HepG2 (cell line): ENCODE measurements at regions not wholly inside any gene's neighbourhood (a gene's known extent, or its start where the extent isn't known, plus 50 kb on each side); places are given as distances from the start of the nearest gene placed in this dataset.
"Not testable (repeated sequence)": the region's sequence is repeated elsewhere in the genome, so short reads cannot be mapped to it uniquely, and the experiment has no call there.

Source experiments
- ATAC-seq: fragments of 200-7000 bp; cut with Tn5 transposase; 3 replicates; pipeline ENCODE4 v1.9.1; 2020; ENCODE audit warnings: mild to moderate bottlenecking, moderate library complexity
- BruUV-seq: library from RNA; stranded (reverse); fragments of 400-500 nt; replicated peaks from 2 replicates; lab custom pipeline; 2021; lab: Mats Ljungman, UMichigan
- CTCF ChIA-PET: fragments of 300-600 bp; formaldehyde crosslinking; extraction: SDS; loops from one replicate; lab custom pipeline; 2021; ENCODE audit warnings: low total read pairs, inconsistent platforms, low intra/inter-chr PET ratio; lab: Yijun Ruan, JAX
- POLR2A ChIA-PET: fragments of 350-600 bp; sonication (Branson Sonifier 250); formaldehyde crosslinking; loops from one replicate; lab custom pipeline; 2020; ENCODE audit warnings: antibody characterized with exemption, inconsistent platforms; lab: Yijun Ruan, JAX
- DNase-seq: peaks from one replicate; pipeline ENCODE4 v3.0.0-alpha.2; 2015; ENCODE audit warnings: low spot score
- FAIRE-seq: peaks from 3 replicates; lab custom pipeline; 2011; peaks lifted over from hg19 to GRCh38; lab: Jason Lieb, UNC
- H2AFZ ChIP-seq: one replicate; pipeline ENCODE4 v1.6.1; 2011; ENCODE audit warnings: low read length, inconsistent platforms
- H3K27ac ChIP-seq: fragments of 300-600 bp; 3 replicates; pipeline ENCODE4 v1.8.0; 2011; ENCODE audit warnings: mixed run types, mild to moderate bottlenecking, mixed read lengths, low read length, inconsistent platforms; ENCODE audit not compliant: insufficient read depth; ENCODE audit errors: extremely low read length
- H3K27me3 ChIP-seq, 2 experiments: fragments of 200-600 bp in 1 of 2; 2 replicates in 1 of 2; 3 replicates in 1 of 2; pipeline versions ENCODE4 v1.6.0 to v1.8.0; 2011; ENCODE audit warnings: low read length in 2 of 2, mild to moderate bottlenecking in 2 of 2, moderate library complexity in 2 of 2, inconsistent platforms in 1 of 2; ENCODE audit not compliant: insufficient read depth in 2 of 2, control insufficient read depth in 1 of 2
- H3K36me3 ChIP-seq, 2 experiments: fragments of 200-600 bp in 1 of 2; replicated peaks in 1 of 2; 2 replicates in 1 of 2; 3 replicates in 1 of 2; pipeline versions ENCODE4 v1.5.1 to v1.8.0; 2011; ENCODE audit warnings: low read length in 2 of 2, inconsistent platforms in 1 of 2; ENCODE audit not compliant: insufficient read depth in 2 of 2, control insufficient read depth in 1 of 2
- H3K4me1 ChIP-seq: 2 replicates; pipeline ENCODE4 v1.5.1; 2012; ENCODE audit warnings: low read length, inconsistent platforms; ENCODE audit not compliant: insufficient read depth
- H3K4me2 ChIP-seq: 2 replicates; pipeline ENCODE4 v1.6.0; 2011; ENCODE audit warnings: low read depth, low read length, inconsistent platforms
- H3K4me3 ChIP-seq, 3 experiments: fragments of 200-600 bp in 1 of 3; sonication (generic), shearing (Covaris generic) in 1 of 3; replicated peaks in 1 of 3; 2 replicates each; pipeline ENCODE4 v1.5.1; 2011 to 2016; ENCODE audit warnings: low read length in 3 of 3, inconsistent platforms in 2 of 3, low read depth in 2 of 3, mild to moderate bottlenecking in 2 of 3, control low read depth in 1 of 3, mixed read lengths in 1 of 3; ENCODE audit not compliant: insufficient read depth in 1 of 3
- H3K79me2 ChIP-seq: one replicate; pipeline ENCODE4 v1.6.1; 2011; ENCODE audit warnings: low read length, inconsistent platforms; ENCODE audit not compliant: insufficient read depth
- H3K9ac ChIP-seq: 2 replicates; pipeline ENCODE4 v1.6.0; 2011; ENCODE audit warnings: mild to moderate bottlenecking, low read depth, low read length, inconsistent platforms; ENCODE audit not compliant: insufficient read depth
- H3K9me3 ChIP-seq: 2 replicates; pipeline ENCODE4 v1.5.1; 2012; ENCODE audit warnings: mild to moderate bottlenecking, low read length
- H4K20me1 ChIP-seq: 2 replicates; pipeline ENCODE4 v1.6.0; 2011; ENCODE audit warnings: inconsistent platforms, mild to moderate bottlenecking, low read length, moderate library complexity; ENCODE audit not compliant: insufficient read depth
- EZH2 ChIP-seq: conservative IDR thresholded peaks from 2 replicates; pipeline ENCODE4 v1.6.1; 2012; ENCODE audit warnings: mild to moderate bottlenecking, low read depth, low read length, moderate library complexity
- NR2F1 ChIP-seq, 2 experiments: fragments of 450-650 bp in 1 of 2; formaldehyde crosslinking in 1 of 2; IDR thresholded peaks; 2 replicates each; pipeline versions ENCODE4 v1.5.0 to v1.6.1; 2016 to 2020; ENCODE audit warnings: mild to moderate bottlenecking in 1 of 2, missing compliant biosample characterization in 1 of 2, missing genetic modification reagents in 1 of 2, moderate library complexity in 1 of 2
- THYN1 ChIP-seq: sonication (generic); formaldehyde crosslinking; IDR thresholded peaks from 2 replicates; pipeline ENCODE4 v1.8.1; 2023; ENCODE audit warnings: low read depth, mild to moderate bottlenecking, moderate library complexity, missing genetic modification reagents, borderline replicate concordance
- TP53 ChIP-seq: sonication (generic); formaldehyde crosslinking; conservative IDR thresholded peaks from 2 replicates; pipeline ENCODE4 v1.4.0; 2020; ENCODE audit warnings: missing genetic modification reagents
- ZKSCAN1 ChIP-seq: fragments of 150-350 bp; IDR thresholded peaks from 2 replicates; pipeline ENCODE4 v1.6.1; 2014; ENCODE audit warnings: low read length
- ZNF468 ChIP-seq: sonication (generic); formaldehyde crosslinking; IDR thresholded peaks from 2 replicates; pipeline ENCODE4 v1.8.0; 2022; ENCODE audit warnings: mild to moderate bottlenecking, moderate library complexity, missing genetic modification reagents
- ZNF530 ChIP-seq: sonication (generic); formaldehyde crosslinking; IDR thresholded peaks from 2 replicates; pipeline ENCODE4 v1.5.0; 2020; ENCODE audit warnings: low read depth, mild to moderate bottlenecking, missing genetic modification reagents
- ZNF839 ChIP-seq: sonication (generic); formaldehyde crosslinking; IDR thresholded peaks from 2 replicates; pipeline ENCODE4 v1.4.0; 2020; ENCODE audit warnings: missing genetic modification reagents, mild to moderate bottlenecking, borderline replicate concordance
- ZSCAN9 ChIP-seq: IDR thresholded peaks from 2 replicates; pipeline ENCODE4 v1.6.1; 2016; ENCODE audit warnings: borderline replicate concordance
- WGBS: methylation state at CpG from one replicate; pipeline ENCODE4 v1.1.6; 2017; ENCODE audit warnings: low lambda C conversion rate; 5-methylcytosine and 5-hydroxymethylcytosine counted together
- in situ Hi-C: cut with HindIII; loops from 2 replicates; pipeline ENCODE4 v1.10.0; 2017; ENCODE audit warnings: low pct_unique_long_range_greater_than_20kb; ENCODE audit not compliant: extremely low pct_ligation_motif_present
- intact Hi-C: fragments of 100-400 bp; cut with micrococcal nuclease; formaldehyde crosslinking; loops from one replicate; pipeline ENCODE4 v1.10.0; 2022; ENCODE audit not compliant: unreplicated experiment
- TF ChIP-seq, protein P1 (sequence below): sonication (generic); formaldehyde crosslinking; IDR thresholded peaks from 2 replicates; pipeline ENCODE4 v1.4.0; 2020; ENCODE audit warnings: missing genetic modification reagents, low read depth, mild to moderate bottlenecking, borderline replicate concordance
- TF ChIP-seq, protein P2 (sequence below): sonication (generic); formaldehyde crosslinking; conservative IDR thresholded peaks from 2 replicates; pipeline ENCODE4 v1.8.0; 2022; ENCODE audit warnings: missing genetic modification reagents
- TF ChIP-seq, protein P3 (sequence below): IDR thresholded peaks from 2 replicates; pipeline ENCODE4 v1.6.1; 2012; ENCODE audit warnings: low read depth, low read length, improper control_type of control experiment

DNA sequence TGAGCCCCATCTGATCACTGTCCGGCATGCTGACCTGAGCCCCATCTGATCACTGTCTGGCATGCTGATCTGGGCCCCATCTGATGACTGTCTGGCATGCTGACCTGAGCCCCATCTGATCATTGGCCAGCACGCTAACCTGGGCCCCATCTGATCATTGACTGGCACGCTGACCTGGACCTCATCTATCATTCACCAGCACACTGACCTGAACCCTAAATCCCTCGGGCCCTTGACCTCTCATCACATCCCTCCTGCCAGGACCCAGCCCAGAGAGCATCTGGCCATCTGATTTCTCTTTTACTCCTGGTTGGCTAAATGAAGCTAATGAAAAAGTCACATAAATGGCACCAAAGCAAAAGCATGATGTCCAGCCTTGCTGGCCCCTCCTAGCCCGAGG lies 207.1 kb downstream of the NDUFA10 start:
- in situ Hi-C loops (no loop called here), intact Hi-C loops (no loop called here)
- no peak for FAIRE-seq
- Histone ChIP-seq H3K9ac (no peak overlapping the region), H3K4me2 (no peak overlapping the region), H3K79me2 (no peaks in the 10 kb centered on the region), H3K4me3 (no peak overlapping the region), H3K4me1 (peaks cover 11% of the 10 kb centered on the region; the same call in 1 of the 2 replicates), H3K9me3 (no peaks in the 10 kb centered on the region), H3K27me3 (peaks cover 17 to 42% of the 10 kb centered on the region in 2 experiments; a peak in 4 of 5 replicates), H3K27ac (no peak overlapping the region), H4K20me1 (no peaks in the 10 kb centered on the region), H2AFZ (no peak overlapping the region), H3K36me3 (no peaks in the 10 kb centered on the region)
- no peak for ATAC-seq
- CTCF ChIA-PET: no interaction called here
- 18% methylated on average over 5 of the region's 5 CpGs for WGBS
- POLR2A ChIA-PET: no interaction called here
- no TSS peak for BruUV-seq
- TF ChIP-seq THYN1 (CRISPR knock-in tag) (no peak), ZSCAN9 (CRISPR knock-in tag) (no peak), ZNF530 (no peak), TP53 (CRISPR knock-in tag) (no peak), EZH2 (no peak), ZKSCAN1 (no peak), ZNF839 (CRISPR knock-in tag) (no peak), ZNF468 (CRISPR knock-in tag) (no peak), NR2F1 (CRISPR knock-in tag; IDR thresholded peaks at IDR 0.05) (no peak)
- TF ChIP-seq, protein P1, sequence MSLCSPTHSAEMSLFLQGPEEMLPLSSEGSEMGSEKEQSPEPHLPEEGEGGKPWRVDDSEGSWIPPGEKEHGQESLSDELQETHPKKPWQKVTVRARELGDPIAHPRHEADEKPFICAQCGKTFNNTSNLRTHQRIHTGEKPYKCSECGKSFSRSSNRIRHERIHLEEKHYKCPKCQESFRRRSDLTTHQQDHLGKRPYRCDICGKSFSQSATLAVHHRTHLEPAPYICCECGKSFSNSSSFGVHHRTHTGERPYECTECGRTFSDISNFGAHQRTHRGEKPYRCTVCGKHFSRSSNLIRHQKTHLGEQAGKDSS: no peak
- TF ChIP-seq, protein P2, sequence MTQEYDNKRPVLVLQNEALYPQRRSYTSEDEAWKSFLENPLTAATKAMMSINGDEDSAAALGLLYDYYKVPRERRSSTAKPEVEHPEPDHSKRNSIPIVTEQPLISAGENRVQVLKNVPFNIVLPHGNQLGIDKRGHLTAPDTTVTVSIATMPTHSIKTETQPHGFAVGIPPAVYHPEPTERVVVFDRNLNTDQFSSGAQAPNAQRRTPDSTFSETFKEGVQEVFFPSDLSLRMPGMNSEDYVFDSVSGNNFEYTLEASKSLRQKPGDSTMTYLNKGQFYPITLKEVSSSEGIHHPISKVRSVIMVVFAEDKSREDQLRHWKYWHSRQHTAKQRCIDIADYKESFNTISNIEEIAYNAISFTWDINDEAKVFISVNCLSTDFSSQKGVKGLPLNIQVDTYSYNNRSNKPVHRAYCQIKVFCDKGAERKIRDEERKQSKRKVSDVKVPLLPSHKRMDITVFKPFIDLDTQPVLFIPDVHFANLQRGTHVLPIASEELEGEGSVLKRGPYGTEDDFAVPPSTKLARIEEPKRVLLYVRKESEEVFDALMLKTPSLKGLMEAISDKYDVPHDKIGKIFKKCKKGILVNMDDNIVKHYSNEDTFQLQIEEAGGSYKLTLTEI (CRISPR knock-in tag): no peak
- TF ChIP-seq, protein P3, sequence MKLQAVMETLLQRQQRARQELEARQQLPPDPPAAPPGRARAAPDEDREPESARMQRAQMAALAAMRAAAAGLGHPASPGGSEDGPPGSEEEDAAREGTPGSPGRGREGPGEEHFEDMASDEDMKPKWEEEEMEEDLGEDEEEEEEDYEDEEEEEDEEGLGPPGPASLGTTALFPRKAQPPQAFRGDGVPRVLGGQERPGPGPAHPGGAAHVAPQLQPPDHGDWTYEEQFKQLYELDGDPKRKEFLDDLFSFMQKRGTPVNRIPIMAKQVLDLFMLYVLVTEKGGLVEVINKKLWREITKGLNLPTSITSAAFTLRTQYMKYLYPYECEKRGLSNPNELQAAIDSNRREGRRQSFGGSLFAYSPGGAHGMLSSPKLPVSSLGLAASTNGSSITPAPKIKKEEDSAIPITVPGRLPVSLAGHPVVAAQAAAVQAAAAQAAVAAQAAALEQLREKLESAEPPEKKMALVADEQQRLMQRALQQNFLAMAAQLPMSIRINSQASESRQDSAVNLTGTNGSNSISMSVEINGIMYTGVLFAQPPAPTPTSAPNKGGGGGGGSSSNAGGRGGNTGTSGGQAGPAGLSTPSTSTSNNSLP: no peak
- DNase-seq: no peak

DNA sequence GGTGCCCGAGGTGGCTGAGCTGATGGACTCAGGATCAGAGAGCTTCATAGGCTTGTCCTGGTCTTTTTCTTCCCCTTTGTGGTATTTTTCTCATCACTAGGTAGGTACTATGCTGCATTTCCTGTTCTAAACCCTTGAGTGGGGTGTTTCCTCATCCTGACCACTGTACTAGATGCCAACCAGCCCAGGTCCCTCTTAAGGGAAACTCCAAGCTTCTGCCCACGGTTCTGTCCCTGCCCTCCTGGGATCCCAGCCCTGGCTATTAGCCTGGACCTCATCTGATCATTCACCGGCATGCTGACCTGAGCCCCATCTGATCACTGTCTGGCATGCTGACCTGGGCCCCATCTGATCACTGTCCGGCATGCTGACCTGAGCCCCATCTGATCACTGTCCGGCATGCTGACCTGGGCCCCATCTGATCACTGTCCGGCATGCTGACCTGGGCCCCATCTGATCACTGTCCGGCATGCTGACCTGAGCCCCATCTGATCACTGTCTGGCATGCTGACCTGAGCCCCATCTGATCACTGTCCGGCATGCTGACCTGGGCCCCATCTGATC lies 207.6 kb downstream of the NDUFA10 start:
- in situ Hi-C loops, H4K20me1 ChIP-seq, H3K9ac ChIP-seq, H3K9me3 ChIP-seq, CTCF ChIA-PET, H3K79me2 ChIP-seq, POLR2A ChIA-PET, H3K4me3 ChIP-seq, BruUV-seq, H2AFZ ChIP-seq, H3K27ac ChIP-seq, intact Hi-C loops, H3K36me3 ChIP-seq, H3K4me2 ChIP-seq, ATAC-seq, DNase-seq, FAIRE-seq: not testable (repeated sequence)
- peaks cover 11% of the 10 kb centered on the region; the same call in 1 of the 2 replicates for H3K4me1 ChIP-seq
- H3K27me3 ChIP-seq: peaks cover 18 to 37% of the 10 kb centered on the region in 2 experiments; a peak in 4 of 5 replicates
- WGBS: 40% methylated on average over 8 of the region's 8 CpGs
